ENCODE measurements at regions not wholly inside any gene's neighbourhood (a gene's known extent, or its start where the extent isn't known, plus 50 kb on each side); places are given as distances from the start of the nearest gene placed in this dataset.
"Not testable (repeated sequence)": the region's sequence is repeated elsewhere in the genome, so short reads cannot be mapped to it uniquely, and the experiment has no call there.

DNA sequence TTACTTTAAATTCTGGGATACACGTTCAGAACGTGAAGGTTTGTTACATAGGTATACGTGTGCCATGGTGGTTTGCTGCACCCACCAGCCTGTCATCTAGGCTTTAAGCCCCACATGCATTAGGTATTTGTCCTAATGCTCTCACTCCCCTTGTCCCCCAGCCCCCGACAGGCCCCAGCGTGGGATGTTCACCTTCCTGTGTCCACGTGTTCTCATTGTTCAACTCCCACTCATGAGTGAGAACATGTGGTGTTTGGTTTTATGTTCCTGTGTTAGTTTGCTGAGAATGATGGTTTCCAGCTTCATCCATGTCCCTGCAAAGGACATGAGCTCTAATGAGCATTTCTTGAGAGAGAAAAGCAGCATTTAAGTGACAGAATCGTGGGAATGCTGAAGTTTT lies 726.6 kb downstream of the TDRD15 start:
- intact Hi-C loops (cut with micrococcal nuclease; ENCODE audit: unreplicated experiment); H2AFZ ChIP-seq (ENCODE audit: low read length); BruUV-seq (replicated peaks); H3K4me3 ChIP-seq (replicated peaks in 1 of 3; ENCODE audit: insufficient read depth in 1 of 3, low read depth in 2 of 3, low read length in 3 of 3); H3K4me2 ChIP-seq (ENCODE audit: low read depth, low read length); H3K4me1 ChIP-seq (ENCODE audit: insufficient read depth, low read length); DNase-seq (ENCODE audit: low spot score); H3K36me3 ChIP-seq (replicated peaks in 1 of 2; ENCODE audit: control insufficient read depth in 1 of 2, insufficient read depth in 2 of 2, low read length in 2 of 2); POLR2A ChIA-PET; H3K9ac ChIP-seq (ENCODE audit: insufficient read depth, low read depth, low read length); CTCF ChIA-PET (ENCODE audit: low intra/inter-chr PET ratio, low total read pairs); in situ Hi-C loops (cut with HindIII; ENCODE audit: extremely low pct_ligation_motif_present, low pct_unique_long_range_greater_than_20kb); H3K9me3 ChIP-seq (ENCODE audit: low read length); FAIRE-seq; ATAC-seq; H3K79me2 ChIP-seq (ENCODE audit: insufficient read depth, low read length); H3K27ac ChIP-seq (ENCODE audit: extremely low read length, insufficient read depth, low read length); H4K20me1 ChIP-seq (ENCODE audit: insufficient read depth, low read length); H3K27me3 ChIP-seq (ENCODE audit: control insufficient read depth in 1 of 2, insufficient read depth in 2 of 2, low read length in 2 of 2): not testable (repeated sequence)
- TF ChIP-seq, protein P1, sequence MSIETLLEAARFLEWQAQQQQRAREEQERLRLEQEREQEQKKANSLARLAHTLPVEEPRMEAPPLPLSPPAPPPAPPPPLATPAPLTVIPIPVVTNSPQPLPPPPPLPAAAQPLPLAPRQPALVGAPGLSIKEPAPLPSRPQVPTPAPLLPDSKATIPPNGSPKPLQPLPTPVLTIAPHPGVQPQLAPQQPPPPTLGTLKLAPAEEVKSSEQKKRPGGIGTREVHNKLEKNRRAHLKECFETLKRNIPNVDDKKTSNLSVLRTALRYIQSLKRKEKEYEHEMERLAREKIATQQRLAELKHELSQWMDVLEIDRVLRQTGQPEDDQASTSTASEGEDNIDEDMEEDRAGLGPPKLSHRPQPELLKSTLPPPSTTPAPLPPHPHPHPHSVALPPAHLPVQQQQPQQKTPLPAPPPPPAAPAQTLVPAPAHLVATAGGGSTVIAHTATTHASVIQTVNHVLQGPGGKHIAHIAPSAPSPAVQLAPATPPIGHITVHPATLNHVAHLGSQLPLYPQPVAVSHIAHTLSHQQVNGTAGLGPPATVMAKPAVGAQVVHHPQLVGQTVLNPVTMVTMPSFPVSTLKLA (IDR thresholded peaks at IDR 0.05), result peak; percentile 70
- under 1% methylated on average over 7 of the region's 7 CpGs for WGBS (ENCODE audit: low lambda C conversion rate)

DNA sequence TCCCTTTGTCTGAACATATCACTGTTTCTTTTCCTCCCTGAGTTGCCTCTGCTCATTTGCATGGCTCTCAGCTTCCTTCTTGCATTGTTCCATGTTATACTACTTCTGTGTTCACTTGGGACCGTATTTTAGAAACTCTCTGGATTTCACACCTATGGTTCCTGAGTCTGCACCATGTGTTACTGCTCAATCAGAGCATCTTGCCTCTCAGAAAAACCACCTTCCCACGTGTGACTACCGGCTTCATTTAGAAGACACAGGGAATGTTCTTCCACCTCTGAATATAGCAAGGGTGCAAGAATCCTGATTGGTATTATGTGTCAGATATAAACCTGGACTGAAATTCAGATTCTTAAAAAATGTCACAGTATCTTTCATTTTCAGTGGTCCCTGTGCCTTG lies 731.2 kb downstream of the TDRD15 start:
- ChIA-PET CTCF (ENCODE audit: low intra/inter-chr PET ratio, low total read pairs) (no interaction called here), POLR2A (no interaction called here)
- H3K27ac ChIP-seq (ENCODE audit: extremely low read length, insufficient read depth, low read length), result no peak overlapping the region
- H3K27me3 ChIP-seq (ENCODE audit: control insufficient read depth in 1 of 2, insufficient read depth in 2 of 2, low read length in 2 of 2), result no peaks in the 10 kb centered on the region
- no peak overlapping the region for H3K4me2 ChIP-seq (ENCODE audit: low read depth, low read length)
- no peak for DNase-seq (ENCODE audit: low spot score)
- ATAC-seq, result no peak
- H3K9ac ChIP-seq (ENCODE audit: insufficient read depth, low read depth, low read length), result no peak overlapping the region
- under 1% methylated on average over 3 of the region's 3 CpGs for WGBS (ENCODE audit: low lambda C conversion rate)
- H3K9me3 ChIP-seq (ENCODE audit: low read length), result peaks cover 20% of the 10 kb centered on the region
- in situ Hi-C loops (cut with HindIII; ENCODE audit: extremely low pct_ligation_motif_present, low pct_unique_long_range_greater_than_20kb), result no loop called here
- H2AFZ ChIP-seq (ENCODE audit: low read length), result no peak overlapping the region
- BruUV-seq (replicated peaks), result no TSS peak
- H3K79me2 ChIP-seq (ENCODE audit: insufficient read depth, low read length), result no peaks in the 10 kb centered on the region
- H3K36me3 ChIP-seq (replicated peaks in 1 of 2; ENCODE audit: control insufficient read depth in 1 of 2, insufficient read depth in 2 of 2, low read length in 2 of 2), result no peaks in the 10 kb centered on the region
- no peaks in the 10 kb centered on the region for H3K4me1 ChIP-seq (ENCODE audit: insufficient read depth, low read length)
- no peak overlapping the region for H3K4me3 ChIP-seq (replicated peaks in 1 of 3; ENCODE audit: insufficient read depth in 1 of 3, low read depth in 2 of 3, low read length in 3 of 3)
- no peak for FAIRE-seq
- H4K20me1 ChIP-seq (ENCODE audit: insufficient read depth, low read length), result no peaks in the 10 kb centered on the region
- intact Hi-C loops (cut with micrococcal nuclease; ENCODE audit: unreplicated experiment), result no loop called here
- TF ChIP-seq NKX3-1 (CRISPR knock-in tag; IDR thresholded peaks at IDR 0.05) (no peak), NFIC (IDR thresholded peaks at IDR 0.05; ENCODE audit: low read length) (no peak), SATB2 (CRISPR knock-in tag; IDR thresholded peaks at IDR 0.05) (no peak), CREBL2 (CRISPR knock-in tag; IDR thresholded peaks at IDR 0.05; ENCODE audit: borderline replicate concordance) (no peak)
- TF ChIP-seq, protein P1 (IDR thresholded peaks at IDR 0.05), result peak; percentile 95

Data from HepG2 (cell line).